Fibroblast of lung (primary cell): ENCODE measurements at regions not wholly inside any gene's neighbourhood (a gene's known extent, or its start where the extent isn't known, plus 50 kb on each side); places are given as distances from the start of the nearest gene placed in this dataset.

ENCODE experiments used
- DNase-seq, 2 donors: peaks; one replicate each; pipeline versions ENCODE4 v3.0.0 to v3.0.0-alpha.2; 2010; ENCODE audit warnings: low read depth in 2 of 2
- H2AFZ ChIP-seq: 2 replicates; pipeline ENCODE4 v1.5.1; 2012; ENCODE audit warnings: low read length, control low read depth, inconsistent platforms
- H3K27ac ChIP-seq: 2 replicates; pipeline ENCODE4 v1.5.1; 2011; ENCODE audit warnings: low read length, control low read depth; ENCODE audit not compliant: insufficient read depth
- H3K27me3 ChIP-seq: 2 replicates; pipeline ENCODE4 v1.5.1; 2011; ENCODE audit warnings: mild to moderate bottlenecking, low read length; ENCODE audit not compliant: control insufficient read depth, insufficient read depth
- H3K36me3 ChIP-seq: 2 replicates; pipeline ENCODE4 v1.5.1; 2011; ENCODE audit warnings: low read length; ENCODE audit not compliant: control insufficient read depth, insufficient read depth
- H3K4me1 ChIP-seq: 2 replicates; pipeline ENCODE4 v1.5.1; 2011; ENCODE audit warnings: low read length; ENCODE audit not compliant: control insufficient read depth, insufficient read depth; ENCODE audit errors: extremely low read depth
- H3K4me2 ChIP-seq: 2 replicates; pipeline ENCODE4 v1.5.1; 2011; ENCODE audit warnings: low read length, control low read depth; ENCODE audit not compliant: insufficient read depth; ENCODE audit errors: extremely low read depth
- H3K4me3 ChIP-seq, 4 experiments: fragments of 200-600 bp in 1 of 4; sonication (generic) in 1 of 4; replicated peaks in 1 of 4; 2 replicates each; pipeline ENCODE4 v1.5.1; 2011 to 2016; ENCODE audit warnings: low read length in 4 of 4, low read depth in 3 of 4, mild to moderate bottlenecking in 3 of 4, control low read depth in 2 of 4, inconsistent platforms in 1 of 4, mixed read lengths in 1 of 4; ENCODE audit not compliant: insufficient read depth in 1 of 4; ENCODE audit errors: control extremely low read depth in 1 of 4
- H3K79me2 ChIP-seq: 2 replicates; pipeline ENCODE4 v1.5.1; 2012; ENCODE audit warnings: mild to moderate bottlenecking, low read length, inconsistent platforms; ENCODE audit not compliant: control insufficient read depth, insufficient read depth
- H3K9ac ChIP-seq: 2 replicates; pipeline ENCODE4 v1.5.1; 2011; ENCODE audit warnings: mild to moderate bottlenecking, low read length, control low read depth; ENCODE audit not compliant: insufficient read depth
- H3K9me3 ChIP-seq: 2 replicates; pipeline ENCODE4 v1.5.1; 2012; ENCODE audit warnings: low read depth, low read length; ENCODE audit not compliant: control insufficient read depth, insufficient read depth
- H4K20me1 ChIP-seq: 2 replicates; pipeline ENCODE4 v1.5.1; 2011; ENCODE audit warnings: low read length; ENCODE audit not compliant: control insufficient read depth, insufficient read depth; ENCODE audit errors: extremely low read depth
- EZH2 ChIP-seq: IDR thresholded peaks from 2 replicates; pipeline ENCODE4 v1.5.1; 2012; ENCODE audit warnings: low read length, control low read depth, mild to moderate bottlenecking; ENCODE audit errors: missing control alignments
- TF ChIP-seq, protein P1 (sequence below), 2 donors: IDR thresholded peaks in 1 of 2; conservative IDR thresholded peaks in 1 of 2; 1 replicate in 1 of 2; 2 replicates in 1 of 2; pipeline ENCODE4 v1.5.1; 2011 to 2012; ENCODE audit warnings: low read length in 2 of 2, control low read depth in 1 of 2, inconsistent platforms in 1 of 2, low read depth in 1 of 2, mild to moderate bottlenecking in 1 of 2

DNA sequence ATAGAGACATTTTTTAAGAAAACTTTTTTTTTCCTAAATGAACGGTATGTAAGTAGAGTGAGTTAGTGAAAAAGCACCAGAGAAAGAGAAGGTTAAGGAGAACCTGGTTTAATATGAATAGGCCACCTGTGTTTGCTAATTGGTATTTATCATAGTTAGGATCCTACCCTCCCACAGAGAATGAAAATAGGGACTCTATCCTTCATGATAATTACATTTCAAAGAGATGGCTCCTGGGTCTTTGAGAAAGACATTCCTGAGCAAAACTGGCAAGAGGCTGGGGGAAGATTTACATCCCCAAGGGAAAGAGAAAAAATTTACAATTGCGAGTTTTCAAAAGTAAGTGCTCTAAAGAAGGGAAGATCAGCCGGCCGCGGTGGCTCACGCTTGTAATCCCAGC lies 1284.5 kb downstream of the SLITRK1 start:
- no peak for DNase-seq
- Histone ChIP-seq H3K36me3 (no peaks in the 10 kb centered on the region), H3K79me2 (no peaks in the 10 kb centered on the region), H4K20me1 (no peaks in the 10 kb centered on the region), H3K27ac (no peak overlapping the region), H2AFZ (no peak overlapping the region), H3K4me3 (no peak overlapping the region), H3K9ac (no peak overlapping the region), H3K27me3 (no peaks in the 10 kb centered on the region), H3K4me1 (no peaks in the 10 kb centered on the region), H3K4me2 (no peak overlapping the region), H3K9me3 (no peaks in the 10 kb centered on the region)
- TF ChIP-seq EZH2, result no peak
- TF ChIP-seq, protein P1, sequence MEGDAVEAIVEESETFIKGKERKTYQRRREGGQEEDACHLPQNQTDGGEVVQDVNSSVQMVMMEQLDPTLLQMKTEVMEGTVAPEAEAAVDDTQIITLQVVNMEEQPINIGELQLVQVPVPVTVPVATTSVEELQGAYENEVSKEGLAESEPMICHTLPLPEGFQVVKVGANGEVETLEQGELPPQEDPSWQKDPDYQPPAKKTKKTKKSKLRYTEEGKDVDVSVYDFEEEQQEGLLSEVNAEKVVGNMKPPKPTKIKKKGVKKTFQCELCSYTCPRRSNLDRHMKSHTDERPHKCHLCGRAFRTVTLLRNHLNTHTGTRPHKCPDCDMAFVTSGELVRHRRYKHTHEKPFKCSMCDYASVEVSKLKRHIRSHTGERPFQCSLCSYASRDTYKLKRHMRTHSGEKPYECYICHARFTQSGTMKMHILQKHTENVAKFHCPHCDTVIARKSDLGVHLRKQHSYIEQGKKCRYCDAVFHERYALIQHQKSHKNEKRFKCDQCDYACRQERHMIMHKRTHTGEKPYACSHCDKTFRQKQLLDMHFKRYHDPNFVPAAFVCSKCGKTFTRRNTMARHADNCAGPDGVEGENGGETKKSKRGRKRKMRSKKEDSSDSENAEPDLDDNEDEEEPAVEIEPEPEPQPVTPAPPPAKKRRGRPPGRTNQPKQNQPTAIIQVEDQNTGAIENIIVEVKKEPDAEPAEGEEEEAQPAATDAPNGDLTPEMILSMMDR (conservative IDR thresholded peaks at IDR 0.05 in 1 of 2, IDR thresholded peaks at IDR 0.05 in 1 of 2; ENCODE audit: low read depth in 1 of 2, low read length in 2 of 2), result no peak

DNA sequence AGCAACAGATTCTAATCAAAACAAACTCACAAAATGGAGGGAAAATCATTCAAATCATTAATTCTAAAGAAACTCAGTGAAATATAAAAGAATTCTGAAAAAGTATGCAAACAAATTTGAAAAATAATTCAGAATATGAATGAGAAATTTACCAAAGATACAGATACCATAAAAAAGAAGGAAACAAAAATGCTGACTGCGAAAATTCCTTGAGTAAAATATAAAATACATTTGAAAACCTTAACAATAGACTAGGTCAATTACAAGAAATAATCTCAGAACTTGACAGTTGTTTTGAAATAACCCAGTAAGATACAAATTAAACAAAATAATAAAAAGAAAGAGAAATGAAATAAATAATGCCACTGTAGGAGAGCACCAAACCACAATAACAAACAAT lies 1289.0 kb downstream of the SLITRK1 start:
- Histone ChIP-seq H3K79me2 (no peaks in the 10 kb centered on the region), H3K4me1 (no peaks in the 10 kb centered on the region), H2AFZ (no peak overlapping the region), H3K4me3 (no peak overlapping the region), H3K27me3 (no peaks in the 10 kb centered on the region), H3K9ac (no peak overlapping the region), H3K27ac (no peak overlapping the region), H3K4me2 (no peak overlapping the region), H4K20me1 (no peaks in the 10 kb centered on the region), H3K36me3 (no peaks in the 10 kb centered on the region), H3K9me3 (no peaks in the 10 kb centered on the region)
- DNase-seq, result no peak
- TF ChIP-seq EZH2, result no peak
- TF ChIP-seq, protein P1 (conservative IDR thresholded peaks at IDR 0.05 in 1 of 2, IDR thresholded peaks at IDR 0.05 in 1 of 2; ENCODE audit: low read depth in 1 of 2, low read length in 2 of 2), result no peak

DNA sequence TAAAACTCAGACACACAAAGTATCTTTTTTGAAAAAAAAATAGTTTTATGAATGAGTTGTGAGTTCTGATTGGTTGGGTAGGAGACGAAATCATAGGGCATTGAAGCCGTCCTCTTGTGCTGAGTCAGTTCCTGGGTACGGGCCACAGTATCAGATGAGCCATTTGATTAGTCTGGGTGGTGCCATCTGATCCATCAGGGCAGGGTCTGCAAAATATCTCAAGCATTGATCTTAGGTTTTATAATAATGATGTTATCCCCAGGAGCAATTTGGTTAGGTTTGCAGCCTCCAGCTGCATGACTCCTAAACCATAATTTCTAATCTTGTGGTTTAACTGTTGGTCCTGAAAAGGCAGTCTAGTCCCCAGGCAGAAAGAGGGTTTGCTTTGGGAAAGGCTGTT lies 1310.6 kb downstream of the SLITRK1 start:
- no peak overlapping the region for H2AFZ ChIP-seq
- H3K9me3 ChIP-seq, result no peaks in the 10 kb centered on the region
- no peaks in the 10 kb centered on the region for H3K36me3 ChIP-seq
- no peak for DNase-seq
- no peaks in the 10 kb centered on the region for H3K27me3 ChIP-seq
- no peaks in the 10 kb centered on the region for H4K20me1 ChIP-seq
- H3K27ac ChIP-seq, result no peak overlapping the region
- no peak overlapping the region for H3K4me2 ChIP-seq
- no peak overlapping the region for H3K4me3 ChIP-seq
- no peak overlapping the region for H3K9ac ChIP-seq
- H3K4me1 ChIP-seq, result no peaks in the 10 kb centered on the region
- no peaks in the 10 kb centered on the region for H3K79me2 ChIP-seq
- TF ChIP-seq EZH2, result no peak
- TF ChIP-seq, protein P1 (conservative IDR thresholded peaks at IDR 0.05 in 1 of 2, IDR thresholded peaks at IDR 0.05 in 1 of 2; ENCODE audit: low read depth in 1 of 2, low read length in 2 of 2), result no peak
